ENCODE measurements at regions not wholly inside any gene's neighbourhood (a gene's known extent, or its start where the extent isn't known, plus 50 kb on each side); places are given as distances from the start of the nearest gene placed in this dataset.

GRCh38 chr3:106688464-106688863 is 688.8 kb upstream of the CCDC54 start:
- TF ChIP-seq CTCF (IDR thresholded peaks at IDR 0.05): no peak
- TF ChIP-seq POLR2A (IDR thresholded peaks at IDR 0.05): no peak

Data from body of pancreas (tissue), 4 donors.